ENCODE measurements at regions not wholly inside any gene's neighbourhood (a gene's known extent, or its start where the extent isn't known, plus 50 kb on each side); places are given as distances from the start of the nearest gene placed in this dataset.

DNA sequence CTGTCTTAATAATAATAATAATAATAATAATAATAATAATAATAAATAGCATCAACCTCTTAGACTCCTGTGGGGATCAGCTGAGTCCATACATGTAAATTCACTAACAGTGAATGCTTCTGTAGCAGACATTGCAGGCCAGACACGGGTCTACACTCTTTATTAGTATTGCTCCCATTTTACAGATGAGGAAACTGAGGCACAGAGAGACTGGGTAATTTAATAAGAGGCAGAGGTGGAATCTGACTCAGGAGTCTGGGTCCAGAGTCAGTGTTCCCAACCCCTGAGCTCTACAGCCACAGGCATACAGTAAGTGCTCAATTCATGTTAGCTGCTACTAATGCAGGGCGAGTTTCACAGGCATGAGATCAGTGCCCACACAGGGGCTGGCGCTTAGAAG lies 123.2 kb upstream of the MAP1LC3B2 start:
- Histone ChIP-seq H3K4me3 (ENCODE audit: low read depth, low read length) (no peak overlapping the region), H3K27ac (ENCODE audit: extremely low read depth, low read depth, low read length) (no peak overlapping the region), H3K9me3 (ENCODE audit: control insufficient read depth, insufficient read depth, low read depth, low read length) (no peaks in the 10 kb centered on the region), H3K36me3 (ENCODE audit: control insufficient read depth in 2 of 2, insufficient read depth in 1 of 2, low read length in 2 of 2) (no peaks in the 10 kb centered on the region), H3K4me1 (ENCODE audit: control insufficient read depth, insufficient read depth, low read length) (no peaks in the 10 kb centered on the region; the same call in 1 of the 2 replicates)
- CTCF ChIA-PET: interaction anchor here (1.0 kb wide), 1 partner anchor 11 kb away, joined by 3 read pairs; no protein-coding TSS in a partner anchor
- TF ChIP-seq ZNF2 (tag by site-specific recombination; IDR thresholded peaks at IDR 0.05): no peak
- no peak for TF ChIP-seq ZNF548 (tag by site-specific recombination; IDR thresholded peaks at IDR 0.05)
- TF ChIP-seq SETDB1 (IDR thresholded peaks at IDR 0.05; ENCODE audit: insufficient read length, low read length): no peak
- no peak for TF ChIP-seq ZNF501 (tag by site-specific recombination; IDR thresholded peaks at IDR 0.05)
- TF ChIP-seq, protein P1, sequence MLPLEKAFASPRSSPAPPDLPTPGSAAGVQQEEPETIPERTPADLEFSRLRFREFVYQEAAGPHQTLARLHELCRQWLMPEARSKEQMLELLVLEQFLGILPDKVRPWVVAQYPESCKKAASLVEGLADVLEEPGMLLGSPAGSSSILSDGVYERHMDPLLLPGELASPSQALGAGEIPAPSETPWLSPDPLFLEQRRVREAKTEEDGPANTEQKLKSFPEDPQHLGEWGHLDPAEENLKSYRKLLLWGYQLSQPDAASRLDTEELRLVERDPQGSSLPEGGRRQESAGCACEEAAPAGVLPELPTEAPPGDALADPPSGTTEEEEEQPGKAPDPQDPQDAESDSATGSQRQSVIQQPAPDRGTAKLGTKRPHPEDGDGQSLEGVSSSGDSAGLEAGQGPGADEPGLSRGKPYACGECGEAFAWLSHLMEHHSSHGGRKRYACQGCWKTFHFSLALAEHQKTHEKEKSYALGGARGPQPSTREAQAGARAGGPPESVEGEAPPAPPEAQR (tag by site-specific recombination; IDR thresholded peaks at IDR 0.05): no peak
- POLR2A ChIA-PET: interaction anchor here (0.6 kb wide), 1 partner anchor 131 kb away, joined by 4 read pairs; no protein-coding TSS in a partner anchor

GRCh38 chr12:116436561-116437249 lies 122.5 kb upstream of the MAP1LC3B2 start:
- TF ChIP-seq ZBTB11 (tag by site-specific recombination; conservative IDR thresholded peaks at IDR 0.05; ENCODE audit: low read depth) (no peak), ZNF221 (tag by site-specific recombination; IDR thresholded peaks at IDR 0.05; ENCODE audit: borderline replicate concordance) (no peak), OVOL3 (tag by site-specific recombination; IDR thresholded peaks at IDR 0.05) (no peak), YY1 (tag by site-specific recombination; IDR thresholded peaks at IDR 0.05) (no peak), ZNF302 (tag by site-specific recombination; IDR thresholded peaks at IDR 0.05; ENCODE audit: low read depth) (no peak), GLIS1 (tag by site-specific recombination; IDR thresholded peaks at IDR 0.05) (no peak), ZSCAN16 (tag by site-specific recombination; IDR thresholded peaks at IDR 0.05) (no peak), KLF10 (tag by site-specific recombination; IDR thresholded peaks at IDR 0.05) (no peak), SCRT1 (tag by site-specific recombination; IDR thresholded peaks at IDR 0.05; ENCODE audit: borderline replicate concordance) (0 out of 2 replicates have a peak, but pooled peaks have one; percentile 17), BCL11A (tag by site-specific recombination; IDR thresholded peaks at IDR 0.05; ENCODE audit: low read depth) (no peak), ZNF174 (tag by site-specific recombination; IDR thresholded peaks at IDR 0.05) (no peak), ZNF133 (tag by site-specific recombination; IDR thresholded peaks at IDR 0.05) (no peak), ZNF660 (tag by site-specific recombination; IDR thresholded peaks at IDR 0.05) (no peak), SCRT2 (tag by site-specific recombination; IDR thresholded peaks at IDR 0.05) (peak; percentile 37; the same call in 1 of the 2 replicates), SP3 (tag by site-specific recombination; IDR thresholded peaks at IDR 0.05) (no peak)
- CTCF ChIA-PET: interaction anchor here (1.0 kb wide), 1 partner anchor 11 kb away, joined by 3 read pairs; no protein-coding TSS in a partner anchor
- Histone ChIP-seq H3K36me3 (ENCODE audit: control insufficient read depth in 2 of 2, insufficient read depth in 1 of 2, low read length in 2 of 2) (no peaks in the 10 kb centered on the region), H3K4me3 (ENCODE audit: low read depth, low read length) (no peak overlapping the region), H3K27ac (ENCODE audit: extremely low read depth, low read depth, low read length) (no peak overlapping the region), H3K4me1 (ENCODE audit: control insufficient read depth, insufficient read depth, low read length) (no peaks in the 10 kb centered on the region; the same call in 1 of the 2 replicates), H3K9me3 (ENCODE audit: control insufficient read depth, insufficient read depth, low read depth, low read length) (no peaks in the 10 kb centered on the region)
- POLR2A ChIA-PET: no interaction called here
